ENCODE measurements at regions not wholly inside any gene's neighbourhood (a gene's known extent, or its start where the extent isn't known, plus 50 kb on each side); places are given as distances from the start of the nearest gene placed in this dataset.

DNA sequence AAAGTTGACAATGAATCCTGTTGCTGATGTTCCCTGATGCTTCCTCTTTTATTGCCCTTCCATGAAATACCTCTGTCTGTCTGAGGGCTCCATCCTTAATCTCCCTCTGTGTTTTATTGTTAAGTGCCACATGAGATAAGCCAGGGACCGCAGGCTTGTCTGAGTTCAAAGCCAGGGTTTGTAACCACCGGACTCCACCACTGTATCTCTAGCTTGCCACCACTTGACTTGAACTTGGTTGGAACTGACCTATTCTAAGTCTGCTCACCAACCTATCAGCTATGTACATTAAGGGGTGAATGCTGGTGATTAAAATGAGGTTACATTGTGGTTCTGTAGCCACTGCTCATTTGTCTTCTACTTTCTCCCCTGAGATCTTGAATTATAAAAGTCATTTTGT is 328.5 kb upstream of the ZEB2 start:
- DNase-seq, result no peak

GRCh38 chr2:144847347-144848080 is 327.6 kb upstream of the ZEB2 start:
- DNase-seq, result no peak

GRCh38 chr2:144836635-144837350 is 316.9 kb upstream of the ZEB2 start:
- no peak for DNase-seq

GRCh38 chr2:144835634-144836350 is 315.9 kb upstream of the ZEB2 start:
- no peak for DNase-seq

DNA sequence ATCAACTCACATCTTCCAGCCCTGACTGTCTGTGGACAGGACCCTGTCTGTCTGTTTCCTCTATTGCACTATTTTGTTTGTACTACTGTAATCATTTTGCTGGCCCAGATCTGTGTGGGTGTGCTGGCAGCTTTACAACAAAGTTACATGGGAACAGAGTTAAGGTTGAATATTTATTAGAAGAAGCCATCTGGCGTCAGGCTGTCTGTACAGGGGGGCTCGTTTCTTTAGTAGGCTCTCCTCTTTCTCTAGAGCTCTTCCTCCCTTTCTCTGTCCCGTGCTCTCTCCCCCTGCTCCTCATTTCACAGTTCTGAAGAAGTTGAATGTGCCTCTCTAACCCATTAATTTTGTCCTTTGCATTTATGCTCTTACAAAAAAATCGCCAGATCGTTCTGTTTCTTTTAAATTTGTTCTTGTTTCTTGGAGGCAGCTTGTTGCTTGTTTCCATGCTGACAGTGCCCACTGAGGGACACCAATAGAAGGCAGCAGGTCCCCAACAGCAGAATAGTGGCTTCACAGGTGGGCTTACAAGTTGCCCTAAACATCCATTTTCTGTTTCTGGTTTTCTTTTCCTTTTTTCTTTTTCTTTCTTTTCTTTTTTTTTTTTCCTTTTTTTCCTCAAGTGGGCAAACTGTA is 315.2 kb upstream of the ZEB2 start:
- DNase-seq, result no peak

DNA sequence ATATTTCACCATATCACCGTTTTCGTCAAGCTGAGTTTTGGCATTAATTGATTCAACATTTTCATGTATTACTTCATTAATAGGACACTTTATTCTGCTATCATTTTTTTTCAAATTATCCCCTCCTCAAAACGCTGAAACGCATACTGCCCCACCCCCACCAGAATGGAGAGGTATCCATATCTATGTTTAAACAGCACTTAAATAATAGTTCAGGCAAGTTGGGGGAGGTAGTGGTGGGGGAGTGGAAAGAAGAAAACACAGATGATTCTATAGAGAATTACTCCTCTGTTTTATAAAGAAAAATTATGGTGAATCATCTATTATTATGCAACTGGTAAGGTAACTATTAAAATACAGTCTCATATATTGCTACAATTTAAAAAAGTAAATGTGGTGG is 314.4 kb upstream of the ZEB2 start:
- no peak for DNase-seq

- DNase-seq, result no peak
These were observed 313.2 kb upstream of the ZEB2 start for GRCh38 chr2:144833075-144833637.

DNA sequence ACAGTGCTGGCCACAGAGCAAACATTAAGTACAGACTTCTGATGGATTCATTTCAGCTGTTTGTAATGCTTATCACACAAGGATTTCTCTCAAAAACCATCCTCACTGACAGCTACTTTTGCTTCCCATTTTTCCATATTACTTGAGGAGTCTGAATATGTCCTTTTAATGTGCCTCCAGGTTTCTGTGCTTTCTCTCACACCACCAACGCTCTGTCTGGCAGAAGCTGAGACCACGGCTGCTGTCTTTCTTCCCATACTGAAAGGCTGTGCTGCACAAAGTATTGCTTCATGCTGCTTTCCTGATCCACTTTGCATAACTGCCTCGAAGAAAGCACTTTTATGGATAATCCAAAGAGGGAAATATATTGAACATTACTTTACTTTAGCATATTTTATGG is 312.1 kb upstream of the ZEB2 start:
- DNase-seq, result no peak

DNA sequence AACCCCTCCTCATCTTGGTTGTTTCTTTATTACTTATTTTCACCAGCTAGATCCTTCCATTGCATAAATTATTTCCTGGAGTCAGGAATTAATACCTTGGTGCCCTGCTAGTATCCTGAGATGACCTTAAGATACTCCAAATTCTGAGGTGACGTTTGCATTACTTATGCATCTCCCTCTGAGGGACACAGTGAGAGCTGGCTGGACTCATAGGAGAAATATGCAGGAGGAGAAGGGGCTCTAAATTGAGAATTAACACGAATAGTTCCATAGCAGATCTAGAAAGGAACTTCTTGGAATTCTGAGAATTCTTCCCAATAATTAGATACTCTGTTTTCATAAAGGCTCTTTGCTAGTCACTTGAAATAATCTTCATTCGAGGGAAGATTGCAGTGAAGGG is 310.6 kb upstream of the ZEB2 start:
- no peak for DNase-seq

DNA sequence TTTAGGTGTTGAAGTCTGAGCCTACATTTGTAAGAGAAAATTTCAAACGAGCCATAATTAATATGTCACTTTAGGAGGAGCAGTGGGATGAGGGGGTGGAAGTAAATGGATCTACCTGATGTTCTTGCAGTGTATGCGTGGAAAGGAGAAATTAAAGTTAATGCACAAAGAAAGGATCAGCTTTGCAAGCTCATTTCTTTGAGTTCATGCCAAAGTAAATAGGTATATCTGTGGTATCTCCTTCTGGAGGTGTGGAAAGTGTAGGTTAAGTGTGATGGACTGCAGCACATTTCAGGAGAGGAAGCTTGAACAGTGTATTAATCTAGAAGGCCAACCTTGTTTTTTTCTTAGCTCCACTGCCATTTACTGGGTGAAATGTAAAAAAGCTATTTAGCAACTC is 307.5 kb upstream of the ZEB2 start:
- DNase-seq, result no peak

- no peak for DNase-seq
These were observed 306.2 kb upstream of the ZEB2 start for GRCh38 chr2:144826105-144826504.

GRCh38 chr2:144825331-144826020 is 305.6 kb upstream of the ZEB2 start:
- DNase-seq, result no peak

DNA sequence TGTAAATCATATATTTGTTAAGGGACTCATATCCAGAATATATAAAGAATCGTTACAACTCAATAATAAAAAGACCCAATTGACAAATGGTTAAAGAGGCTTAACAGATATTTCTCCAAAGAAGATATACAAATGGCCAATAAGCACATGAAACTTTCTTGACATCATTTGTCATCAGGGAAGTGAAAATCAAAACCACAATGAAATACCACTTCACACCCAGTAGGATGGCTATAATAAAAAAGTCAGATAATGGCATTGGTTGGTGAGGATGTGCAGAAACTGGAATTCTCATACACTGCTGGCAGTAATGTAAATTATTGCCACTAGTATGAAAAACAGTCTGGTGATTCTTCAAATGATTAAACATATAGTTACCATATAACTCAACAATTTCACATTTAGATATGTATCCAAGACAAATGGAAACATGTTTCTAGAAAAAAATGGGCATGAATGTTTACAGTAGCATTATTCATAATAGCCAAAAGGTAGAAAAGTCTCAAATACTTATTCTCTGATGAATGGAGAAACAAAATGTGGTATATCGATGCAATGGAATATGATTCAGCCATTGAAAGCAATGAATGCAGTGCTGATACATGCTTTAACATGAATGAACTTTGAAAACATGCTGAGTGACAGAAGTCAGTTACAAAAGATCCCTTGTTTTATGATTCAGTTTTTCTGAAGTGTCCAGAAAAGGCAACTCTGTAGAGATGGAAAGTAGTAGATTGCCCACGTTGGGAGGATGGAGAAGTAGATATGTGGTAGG is 304.6 kb upstream of the ZEB2 start:
- DNase-seq, result no peak

- DNase-seq, result no peak
These were observed 303.0 kb upstream of the ZEB2 start for GRCh38 chr2:144822966-144823365.

DNA sequence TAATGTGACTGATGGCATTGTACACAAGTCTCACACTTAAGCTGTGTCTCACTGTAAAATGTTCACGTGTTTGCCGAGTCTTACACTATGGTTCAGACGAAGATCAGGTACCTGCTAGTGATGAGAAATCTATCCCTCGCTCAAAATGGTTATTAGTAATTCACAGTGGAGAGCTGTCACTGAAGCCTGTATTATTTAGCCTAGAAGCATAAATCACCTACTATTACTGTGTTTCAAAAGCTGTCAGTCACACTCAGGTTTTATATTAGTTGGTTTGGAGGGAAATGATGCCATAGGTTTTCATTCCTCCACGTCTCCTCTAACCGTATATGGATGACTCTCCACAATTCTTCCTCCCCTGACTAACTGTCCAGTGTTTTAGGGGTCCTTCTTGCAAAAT is 292.4 kb upstream of the ZEB2 start:
- DNase-seq, result no peak

- no peak for DNase-seq
These were observed 281.8 kb upstream of the ZEB2 start for GRCh38 chr2:144801766-144802165.

- DNase-seq, result no peak
These were observed 281.4 kb upstream of the ZEB2 start for GRCh38 chr2:144801325-144801724.

DNA sequence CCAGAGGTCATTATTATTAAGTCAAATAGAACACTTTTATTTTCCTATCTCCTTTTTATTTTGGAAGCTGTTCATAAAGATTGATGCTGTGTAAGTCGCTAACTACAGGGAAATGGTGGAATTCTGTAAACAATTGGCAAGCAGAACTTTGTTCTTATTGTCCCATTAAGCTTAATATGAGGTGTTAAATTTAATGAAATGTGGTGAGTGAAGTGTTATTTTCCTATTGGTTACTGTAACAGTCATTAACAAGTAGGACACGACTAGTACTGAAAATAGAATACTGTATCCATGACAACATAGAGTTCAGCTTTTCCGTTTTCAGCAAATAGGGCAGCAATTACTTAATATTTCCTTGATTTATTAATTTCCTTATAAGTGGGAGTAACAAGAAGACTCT is 279.1 kb upstream of the ZEB2 start:
- no peak for DNase-seq

DNA sequence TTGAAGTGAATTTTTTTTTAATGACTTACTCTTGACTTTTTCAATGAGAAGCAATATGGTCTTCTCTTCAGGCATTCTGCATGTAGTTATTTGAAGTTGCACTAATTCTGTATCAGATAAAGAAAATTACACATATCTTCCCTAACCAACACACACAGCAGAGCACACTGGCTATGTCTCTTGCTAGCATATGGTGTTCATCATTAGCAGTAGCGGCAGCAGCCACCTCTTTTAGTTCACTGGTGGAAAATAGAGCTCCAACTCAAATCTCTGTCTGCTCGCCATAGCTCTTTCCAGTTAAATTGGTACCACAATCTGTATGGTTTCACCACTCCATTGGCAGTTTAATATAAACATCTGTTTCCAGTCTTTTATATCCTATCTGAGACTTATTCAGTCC is 278.1 kb upstream of the ZEB2 start:
- no peak for DNase-seq

DNA sequence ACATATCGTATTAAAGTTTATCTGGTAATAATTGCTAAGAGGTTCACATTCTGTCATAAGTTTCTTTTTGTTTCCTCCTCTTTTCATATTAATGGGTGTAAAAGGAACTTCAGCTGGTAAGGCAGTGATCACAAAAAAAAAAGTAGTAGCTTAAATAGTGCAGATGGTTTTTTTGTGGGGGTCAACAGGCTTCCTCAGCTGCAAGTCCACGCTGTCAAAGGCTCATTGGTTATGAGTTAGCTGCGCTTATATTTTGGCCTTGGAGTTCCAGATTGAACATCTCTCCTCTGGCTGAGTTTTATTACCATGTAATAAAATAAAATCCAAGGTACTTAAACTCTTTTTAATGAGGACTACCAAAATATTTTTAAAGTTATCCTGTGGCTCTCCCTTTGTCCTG is 277.0 kb upstream of the ZEB2 start:
- no peak for DNase-seq

- no peak for DNase-seq
These were observed 276.2 kb upstream of the ZEB2 start for GRCh38 chr2:144796164-144796563.

DNA sequence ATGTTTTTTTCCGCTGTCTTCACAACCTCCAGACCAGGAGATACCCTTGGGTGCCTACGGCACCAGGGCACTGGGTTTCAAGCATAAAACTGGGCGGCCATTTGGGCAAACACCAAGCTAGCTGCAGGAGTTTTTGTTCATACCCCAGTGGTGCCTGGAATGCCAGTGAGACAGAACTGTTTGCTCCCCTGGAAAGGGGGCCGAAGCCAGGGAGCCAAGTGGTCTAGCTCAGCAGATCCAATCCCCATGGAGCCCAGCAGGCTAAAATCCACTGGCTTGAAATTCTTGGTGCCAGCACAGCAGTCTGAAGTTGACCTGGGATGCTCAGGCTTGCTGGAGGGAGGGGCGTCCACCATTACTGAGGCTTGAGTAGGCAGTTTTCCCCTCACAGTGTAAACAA is 265.3 kb upstream of the ZEB2 start:
- DNase-seq, result no peak
